ENCODE measurements at regions not wholly inside any gene's neighbourhood (a gene's known extent, or its start where the extent isn't known, plus 50 kb on each side); places are given as distances from the start of the nearest gene placed in this dataset.

- TF ChIP-seq E2F6 (IDR thresholded peaks at IDR 0.05; ENCODE audit: borderline replicate concordance, low read depth) = no peak
- no peak for TF ChIP-seq HOXB5 (CRISPR knock-in tag; IDR thresholded peaks at IDR 0.05)
- no peak for TF ChIP-seq CHD2 (IDR thresholded peaks at IDR 0.05; ENCODE audit: low read length, partially characterized antibody)
- TF ChIP-seq TP53 (CRISPR knock-in tag; IDR thresholded peaks at IDR 0.05) = no peak
- no peak for TF ChIP-seq POLR2AphosphoS2 (conservative IDR thresholded peaks at IDR 0.05; ENCODE audit: low read length)
- TF ChIP-seq RAD21 (conservative IDR thresholded peaks at IDR 0.05 in 1 of 2, IDR thresholded peaks at IDR 0.05 in 1 of 2) = no peak
- TF ChIP-seq NR3C1 (IDR thresholded peaks at IDR 0.05) = no peak
- TF ChIP-seq MAFK (IDR thresholded peaks at IDR 0.05; ENCODE audit: partially characterized antibody) = no peak
- TF ChIP-seq HOXA7 (CRISPR knock-in tag; IDR thresholded peaks at IDR 0.05) = no peak
Measured at GRCh38 chr6:6470123-6470522, 118.4 kb upstream of the LY86 start (continued).

- Histone ChIP-seq H3K4me1 (no peaks in the 10 kb centered on the region), H3K27ac (no peak overlapping the region), H3K9me3 (no peaks in the 10 kb centered on the region), H3K4me3 (no peak overlapping the region), H3K4me2 (no peak overlapping the region)
- FAIRE-seq (no peak), DNase-seq (ENCODE audit: low read depth in 1 of 2, low spot score in 1 of 2) (no peak), ATAC-seq (no peak)
- 65% methylated on average over 2 of the region's 3 CpGs for WGBS (ENCODE audit: missing lambda C conversion rate)
- CTCF ChIA-PET = no interaction called here
- POLR2A ChIA-PET = no interaction called here
- no peak for TF ChIP-seq RARB (CRISPR knock-in tag; IDR thresholded peaks at IDR 0.05)
- no peak for TF ChIP-seq CTCF (IDR thresholded peaks at IDR 0.05)
- no peak for TF ChIP-seq HOXB5 (CRISPR knock-in tag; IDR thresholded peaks at IDR 0.05)
- no peak for TF ChIP-seq PHF8 (IDR thresholded peaks at IDR 0.05; ENCODE audit: borderline replicate concordance, low read depth)
- TF ChIP-seq EHMT2 (IDR thresholded peaks at IDR 0.05; ENCODE audit: low read depth) = no peak
- TF ChIP-seq E2F6 (IDR thresholded peaks at IDR 0.05; ENCODE audit: borderline replicate concordance, low read depth) = no peak
- no peak for TF ChIP-seq GATA3 (IDR thresholded peaks at IDR 0.05; ENCODE audit: borderline replicate concordance)
Measured at GRCh38 chr6:6471276-6471675, 117.2 kb upstream of the LY86 start.

GRCh38 chr6:6474170-6474920 lies 114.2 kb upstream of the LY86 start:
- ATAC-seq = no peak
- DNase-seq (ENCODE audit: low read depth in 1 of 2, low spot score in 1 of 2) = no peak
- POLR2A ChIA-PET = no interaction called here

GRCh38 chr6:6479785-6480184 lies 108.7 kb upstream of the LY86 start:
- ChIA-PET CTCF (no interaction called here), POLR2A (no interaction called here)
- FAIRE-seq (no peak), DNase-seq (ENCODE audit: low read depth in 1 of 2, low spot score in 1 of 2) (no peak), ATAC-seq (no peak)
- 11% methylated on average over 6 of the region's 6 CpGs for WGBS (ENCODE audit: missing lambda C conversion rate)
- no peak overlapping the region for H3K27ac ChIP-seq
- no peak overlapping the region for H3K4me2 ChIP-seq
- no peaks in the 10 kb centered on the region for H3K9me3 ChIP-seq
- no peaks in the 10 kb centered on the region for H3K4me1 ChIP-seq
- H3K4me3 ChIP-seq = no peak overlapping the region
- TF ChIP-seq EP300 (IDR thresholded peaks at IDR 0.05) (no peak), MAZ (IDR thresholded peaks at IDR 0.05; ENCODE audit: borderline replicate concordance, low read depth, low read length) (no peak), FOSB (CRISPR knock-in tag; IDR thresholded peaks at IDR 0.05) (no peak), HMGXB4 (CRISPR knock-in tag; IDR thresholded peaks at IDR 0.05; ENCODE audit: borderline replicate concordance) (no peak), ZSCAN20 (CRISPR knock-in tag; IDR thresholded peaks at IDR 0.05) (no peak), EHF (CRISPR knock-in tag; IDR thresholded peaks at IDR 0.05) (no peak), ZC3H11A (IDR thresholded peaks at IDR 0.05) (no peak), ELK1 (IDR thresholded peaks at IDR 0.05; ENCODE audit: low read depth, low read length) (no peak), ATOH8 (CRISPR knock-in tag; IDR thresholded peaks at IDR 0.05; ENCODE audit: low read depth) (no peak), POLR2A (IDR thresholded peaks at IDR 0.05; ENCODE audit: low read length) (no peak)

More at GRCh38 chr6:6474170-6474920, 114.2 kb upstream of the LY86 start:
- Histone ChIP-seq H3K4me3 (no peak overlapping the region), H3K27ac (no peak overlapping the region), H3K4me1 (no peaks in the 10 kb centered on the region), H3K9me3 (no peaks in the 10 kb centered on the region), H3K4me2 (no peak overlapping the region)
- TF ChIP-seq GATA3 (IDR thresholded peaks at IDR 0.05; ENCODE audit: borderline replicate concordance) (no peak), RAD21 (conservative IDR thresholded peaks at IDR 0.05 in 1 of 2, IDR thresholded peaks at IDR 0.05 in 1 of 2) (no peak), CHD4 (IDR thresholded peaks at IDR 0.05; ENCODE audit: borderline replicate concordance) (no peak), KDM5A (IDR thresholded peaks at IDR 0.05) (no peak), RNF2 (IDR thresholded peaks at IDR 0.05; ENCODE audit: borderline replicate concordance, low read depth) (no peak)
- 56% methylated on average over 11 of the region's 11 CpGs for WGBS (ENCODE audit: missing lambda C conversion rate)
- no peak for FAIRE-seq
- CTCF ChIA-PET = no interaction called here

All from A549 (cell line).